ENCODE measurements at regions not wholly inside any gene's neighbourhood (a gene's known extent, or its start where the extent isn't known, plus 50 kb on each side); places are given as distances from the start of the nearest gene placed in this dataset.
"Not testable (repeated sequence)": the region's sequence is repeated elsewhere in the genome, so short reads cannot be mapped to it uniquely, and the experiment has no call there.

GRCh38 chr6:27168108-27168507, 79.4 kb upstream of the PRSS16 start:
- no peak for DNase-seq

- DNase-seq, result no peak
Measured at GRCh38 chr6:27168586-27169443, 78.7 kb upstream of the PRSS16 start.

GRCh38 chr6:27172524-27173231, 74.8 kb upstream of the PRSS16 start:
- DNase-seq, result not testable (repeated sequence)

GRCh38 chr6:27173232-27173601, 74.3 kb upstream of the PRSS16 start:
- not testable (repeated sequence) for DNase-seq

GRCh38 chr6:27174958-27175357, 72.5 kb upstream of the PRSS16 start:
- no peak for DNase-seq

- DNase-seq, result no peak
Measured at GRCh38 chr6:27176096-27176495, 71.4 kb upstream of the PRSS16 start.

- DNase-seq, result peak; percentile 67
Measured at GRCh38 chr6:27176523-27177484, 70.7 kb upstream of the PRSS16 start.

GRCh38 chr6:27177485-27178406, 69.8 kb upstream of the PRSS16 start:
- peak; percentile 77 for DNase-seq

GRCh38 chr6:27178407-27178730, 69.1 kb upstream of the PRSS16 start:
- no peak for DNase-seq

GRCh38 chr6:27178860-27179259, 68.6 kb upstream of the PRSS16 start:
- no peak for DNase-seq

- no peak for DNase-seq
Measured at GRCh38 chr6:27183060-27183832, 64.3 kb upstream of the PRSS16 start.

GRCh38 chr6:27187231-27188060, 60.1 kb upstream of the PRSS16 start:
- no peak for DNase-seq

GRCh38 chr6:27188061-27188884, 59.2 kb upstream of the PRSS16 start:
- peak; percentile 20 for DNase-seq

- peak; percentile 61 for DNase-seq
Measured at GRCh38 chr6:27188885-27189418, 58.5 kb upstream of the PRSS16 start.

- DNase-seq, result no peak
Measured at GRCh38 chr6:27190126-27190525, 57.4 kb upstream of the PRSS16 start.

GRCh38 chr6:27194453-27194852, 53.0 kb upstream of the PRSS16 start:
- not testable (repeated sequence) for DNase-seq

- DNase-seq, result not testable (repeated sequence)
Measured at GRCh38 chr6:27195547-27195946, 52.0 kb upstream of the PRSS16 start.
